ENCODE measurements at regions not wholly inside any gene's neighbourhood (a gene's known extent, or its start where the extent isn't known, plus 50 kb on each side); places are given as distances from the start of the nearest gene placed in this dataset.

DNA sequence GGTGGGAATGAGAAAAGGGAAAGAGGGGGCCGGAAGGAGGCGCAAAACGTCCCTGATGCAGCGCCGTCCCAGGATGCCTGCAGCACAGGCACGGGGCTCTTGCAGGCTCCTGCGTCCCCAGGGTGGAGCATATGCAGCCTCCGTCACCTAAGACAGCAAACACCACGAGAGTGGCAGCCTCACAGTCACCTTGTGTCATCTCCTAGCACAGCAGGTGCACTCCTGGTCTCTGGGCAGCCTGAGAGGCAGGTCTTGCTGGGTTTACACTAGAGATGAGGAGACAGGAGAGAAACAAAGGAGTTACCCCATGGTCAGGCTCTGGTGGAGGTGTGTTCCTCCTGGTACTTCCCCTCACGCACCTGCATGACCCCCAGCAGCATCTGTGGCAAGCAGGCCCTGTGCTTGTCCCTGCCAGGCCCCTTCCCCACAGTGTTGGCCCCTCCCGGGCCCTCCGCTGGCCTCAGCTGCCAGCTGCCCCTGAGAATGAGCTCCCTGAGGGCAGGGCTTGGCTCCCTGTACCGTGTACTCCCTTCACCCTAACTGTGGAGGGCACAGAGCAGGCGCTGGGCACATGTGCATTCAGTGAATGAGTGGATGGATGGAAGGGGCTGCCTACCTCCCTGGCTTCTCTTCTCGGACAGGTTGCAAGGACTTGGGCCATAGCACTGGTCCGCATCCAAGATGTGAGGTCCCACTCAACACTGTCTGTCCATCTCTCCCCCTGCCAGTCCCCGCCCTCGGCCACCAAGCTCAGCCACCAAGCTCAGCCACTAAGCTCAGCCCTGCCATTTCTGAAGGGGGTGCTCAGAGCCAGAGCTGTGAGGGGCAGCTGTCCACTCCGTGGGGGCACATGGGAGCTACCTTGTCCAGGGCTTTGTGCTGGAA lies 988.6 kb downstream of the BRD1 start:
- TF ChIP-seq EZH2phosphoT487 (IDR thresholded peaks at IDR 0.05; ENCODE audit: insufficient read depth, low read depth) (no peak), EZH2 (IDR thresholded peaks at IDR 0.05; ENCODE audit: insufficient read depth, poor library complexity, severe bottlenecking) (no peak)
